Ecto neural progenitor cell (in vitro differentiated cells): ENCODE measurements at regions not wholly inside any gene's neighbourhood (a gene's known extent, or its start where the extent isn't known, plus 50 kb on each side); places are given as distances from the start of the nearest gene placed in this dataset.

Experiments
- DNase-seq: peaks from one replicate; pipeline ENCODE4 v3.0.0-alpha.2; 2018; ENCODE audit warnings: low spot score

DNA sequence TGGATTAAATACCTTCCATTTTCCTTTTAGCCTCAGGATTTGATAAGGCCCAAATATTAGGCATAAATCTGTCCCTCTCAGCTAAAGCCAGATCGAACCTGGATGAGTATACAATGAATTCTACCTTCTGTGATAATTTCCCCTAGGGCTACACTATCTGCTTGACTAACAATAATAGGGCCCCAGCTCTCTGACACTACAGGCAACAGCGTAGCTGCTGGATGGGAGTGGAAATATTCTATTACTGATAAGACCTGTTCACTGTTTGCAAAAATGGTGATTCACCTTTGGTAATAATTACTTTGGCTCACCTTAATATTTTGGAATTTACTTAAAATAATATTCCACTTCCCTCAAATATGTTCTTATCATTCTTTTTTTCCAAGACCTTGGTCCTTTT lies 644.2 kb upstream of the SEMA6A start:
- no peak for DNase-seq

DNA sequence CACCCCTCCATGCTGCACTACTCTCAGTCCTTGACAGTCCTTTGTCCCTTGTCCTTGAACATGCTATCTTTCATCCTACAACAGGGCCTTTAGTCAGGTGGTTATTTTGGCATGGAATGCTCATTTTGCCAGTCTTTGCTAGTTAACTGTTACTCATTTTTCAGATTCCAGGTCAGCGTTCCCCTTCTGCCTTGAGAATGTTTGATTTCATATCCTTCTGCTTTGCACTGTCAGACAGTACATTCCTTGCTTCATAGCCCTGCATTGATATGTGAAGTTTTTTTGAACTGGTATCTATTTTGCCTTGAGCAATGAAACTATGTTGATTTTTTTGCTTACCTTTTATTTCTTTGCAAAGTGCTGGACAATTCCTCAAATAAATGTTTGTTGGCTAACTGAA lies 638.2 kb upstream of the SEMA6A start:
- DNase-seq: no peak

DNA sequence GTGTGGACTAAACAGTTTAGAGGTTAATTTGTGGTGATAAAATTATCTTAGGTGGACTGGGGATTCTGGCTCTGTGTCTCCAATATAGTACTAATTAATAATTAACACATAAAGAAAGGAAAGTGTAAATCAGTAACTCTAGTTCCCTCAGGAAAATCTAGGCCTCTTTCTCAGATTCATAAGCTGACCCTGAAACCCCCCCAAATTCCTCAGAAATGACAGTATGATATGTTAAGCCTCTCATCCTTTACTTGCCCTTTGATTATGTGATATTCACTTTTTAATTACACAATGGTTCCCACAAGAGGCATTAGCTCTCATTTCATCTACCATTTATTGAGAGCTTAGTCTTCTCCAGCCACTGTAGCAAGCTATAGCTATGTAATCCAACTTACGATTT lies 636.2 kb upstream of the SEMA6A start:
- DNase-seq: no peak

- DNase-seq: no peak
Measured at GRCh38 chr5:117209479-117209878, 634.9 kb upstream of the SEMA6A start.

- no peak for DNase-seq
Measured at GRCh38 chr5:117207088-117207668, 632.6 kb upstream of the SEMA6A start.

DNA sequence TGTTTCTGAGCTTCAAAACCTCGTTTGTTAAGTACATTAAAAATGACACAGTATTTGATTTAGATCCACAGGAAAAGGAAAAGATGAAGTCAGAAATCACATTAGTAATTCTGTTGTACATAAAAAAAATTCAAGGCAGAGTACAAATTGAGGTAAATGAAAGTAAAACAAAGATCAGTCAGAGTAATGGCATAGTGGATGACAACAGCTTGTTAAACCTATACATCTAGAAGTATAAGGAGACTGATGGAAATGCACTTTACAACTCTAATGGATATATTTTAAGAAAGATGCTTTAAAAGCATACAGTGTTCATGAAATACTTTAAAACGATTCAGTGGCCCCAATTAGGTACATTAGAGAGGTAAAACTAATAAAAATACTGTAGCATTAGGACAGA lies 631.3 kb upstream of the SEMA6A start:
- DNase-seq: no peak

DNA sequence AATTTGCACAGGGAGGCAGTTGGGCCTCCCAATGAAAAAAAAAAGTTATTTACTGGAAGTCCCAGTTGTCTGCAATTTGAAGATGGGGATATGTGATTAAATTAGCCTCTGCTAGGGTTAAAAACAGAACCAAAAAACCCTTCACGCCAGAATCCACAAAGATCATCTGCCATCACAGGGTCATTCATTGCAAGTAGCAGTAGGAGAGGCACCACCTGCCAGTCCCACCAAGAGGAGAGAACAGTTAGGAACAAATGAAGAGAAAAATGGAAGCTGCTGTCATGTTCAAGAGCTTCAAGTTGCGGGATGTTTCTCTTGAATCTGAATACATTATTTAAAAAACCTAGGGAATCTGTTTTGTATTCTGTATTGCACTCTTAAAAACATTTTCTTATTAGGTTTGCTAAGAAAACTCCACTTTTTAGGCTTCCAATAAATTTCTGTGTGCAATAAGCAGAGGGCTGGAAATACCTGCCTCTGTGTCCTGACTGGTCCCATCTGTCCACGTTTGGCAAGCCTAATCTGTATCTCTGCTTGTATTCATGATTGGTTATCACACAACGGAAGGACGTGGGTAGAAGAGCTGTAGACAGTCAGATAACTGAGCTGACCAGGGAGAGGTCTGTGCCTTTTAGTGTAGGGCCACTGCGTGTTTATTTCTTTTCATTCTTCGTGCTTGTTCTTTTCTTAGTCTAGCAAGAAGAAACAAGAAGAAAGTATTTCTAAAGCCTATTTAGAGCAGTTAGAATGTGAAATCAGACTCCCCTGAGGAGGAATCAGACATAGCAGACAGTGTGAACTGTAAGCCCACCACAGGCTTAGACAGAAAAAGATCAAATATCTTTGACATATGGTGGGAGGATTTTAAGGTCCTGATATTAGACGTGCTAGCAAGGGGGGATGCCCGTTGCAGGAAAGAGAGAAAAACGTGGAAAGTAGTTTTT lies 630.6 kb upstream of the SEMA6A start:
- no peak for DNase-seq

DNA sequence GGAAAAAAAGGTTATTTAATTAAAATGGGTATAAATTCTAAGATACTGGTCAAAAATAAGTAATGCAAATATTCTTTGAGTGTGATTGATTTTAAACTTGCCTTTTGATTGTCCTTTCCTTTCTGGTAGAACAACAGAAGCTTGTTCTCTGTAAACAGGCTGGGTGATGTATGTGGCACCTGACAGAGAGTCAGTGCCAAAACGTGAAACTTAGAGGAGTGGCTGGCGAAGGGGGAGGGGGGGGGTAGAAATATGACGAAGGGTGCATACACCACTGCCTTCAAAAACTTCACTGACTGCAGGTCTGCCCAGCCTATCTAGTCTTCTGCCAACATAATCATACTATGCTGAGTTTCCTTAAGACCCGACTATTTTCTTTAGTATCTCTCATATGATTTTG lies 629.8 kb upstream of the SEMA6A start:
- no peak for DNase-seq

GRCh38 chr5:117203584-117203983 lies 629.0 kb upstream of the SEMA6A start:
- no peak for DNase-seq

- DNase-seq: no peak
Measured at GRCh38 chr5:117201001-117201400, 626.4 kb upstream of the SEMA6A start.

DNA sequence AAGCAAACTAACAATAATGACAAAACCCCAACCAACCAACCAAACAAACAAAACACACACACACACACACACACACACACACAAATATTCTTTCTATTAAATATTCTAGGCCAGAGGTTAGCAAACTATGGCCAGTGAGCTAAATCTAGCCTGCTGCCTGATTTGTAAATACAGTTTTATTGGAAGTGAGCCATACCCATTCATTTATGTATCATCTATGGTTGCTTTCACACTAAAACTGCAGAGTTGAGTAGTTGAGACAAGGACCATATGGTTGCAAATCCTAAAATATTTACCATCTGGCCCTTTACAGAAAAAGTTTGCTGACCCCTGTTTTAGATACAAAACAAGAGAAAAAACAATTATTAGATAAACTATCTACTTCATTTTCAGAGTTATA lies 620.5 kb upstream of the SEMA6A start:
- DNase-seq: no peak

- DNase-seq: no peak
Measured at GRCh38 chr5:117191251-117191650, 616.6 kb upstream of the SEMA6A start.

GRCh38 chr5:117189784-117190183 lies 615.2 kb upstream of the SEMA6A start:
- no peak for DNase-seq

GRCh38 chr5:117188211-117188610 lies 613.6 kb upstream of the SEMA6A start:
- no peak for DNase-seq

DNA sequence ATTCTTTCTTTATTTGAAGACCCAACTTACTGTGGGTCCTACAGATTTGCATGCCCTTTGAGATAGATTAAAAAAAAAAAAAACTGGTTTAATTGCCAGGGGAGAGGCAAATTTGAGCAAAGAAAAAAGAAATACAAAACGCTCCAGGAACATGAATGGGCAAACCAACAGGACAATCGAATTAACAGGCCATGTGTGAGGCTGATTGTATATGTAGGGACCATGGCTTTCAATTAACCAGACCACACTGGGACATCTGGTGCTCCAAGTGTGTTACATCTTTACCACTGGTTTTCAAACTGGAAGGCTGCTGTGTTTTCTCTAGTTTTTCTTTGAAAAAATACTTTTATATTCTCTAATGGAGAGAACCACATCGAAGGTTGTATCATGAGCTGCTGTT lies 612.1 kb upstream of the SEMA6A start:
- DNase-seq: no peak

DNA sequence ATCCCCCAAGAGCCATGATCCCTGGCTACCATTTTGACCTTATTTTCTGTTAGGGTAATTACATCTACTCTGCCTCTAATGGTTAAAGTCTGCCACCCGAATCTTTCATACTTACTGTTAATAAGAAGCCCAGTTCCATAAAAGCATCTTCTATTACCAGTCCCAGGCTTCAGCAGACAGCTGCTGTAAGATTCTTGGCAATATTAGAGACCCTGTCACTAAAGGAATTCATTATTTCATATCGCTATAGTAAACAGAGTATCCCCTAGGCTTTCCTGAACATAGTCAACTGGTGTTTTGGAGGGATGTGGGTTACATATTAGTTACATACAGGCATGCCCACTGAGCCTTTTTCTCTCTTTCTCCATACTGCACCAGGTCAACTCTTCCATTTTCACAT lies 608.7 kb upstream of the SEMA6A start:
- DNase-seq: no peak

GRCh38 chr5:117182104-117182503 lies 607.5 kb upstream of the SEMA6A start:
- no peak for DNase-seq

DNA sequence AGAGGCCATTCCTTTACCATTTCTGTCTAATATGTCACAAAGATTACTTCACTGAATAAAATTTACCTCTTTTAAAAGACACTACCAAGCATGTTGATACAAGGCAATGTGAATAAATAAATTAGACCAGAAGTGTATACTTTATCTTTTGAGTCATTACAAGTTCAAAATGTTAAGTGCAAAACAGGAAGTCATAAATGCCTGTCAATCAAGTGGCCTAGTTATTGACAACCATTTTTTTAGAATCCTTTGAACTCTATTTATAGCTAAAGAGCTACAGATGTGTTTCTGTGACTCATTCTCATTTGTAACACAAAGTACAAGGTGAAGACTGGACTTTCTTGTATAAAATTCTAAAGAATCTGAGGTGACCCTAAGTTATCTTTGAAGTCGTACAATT lies 602.7 kb upstream of the SEMA6A start:
- DNase-seq: no peak

- no peak for DNase-seq
Measured at GRCh38 chr5:117165068-117165467, 590.4 kb upstream of the SEMA6A start.

DNA sequence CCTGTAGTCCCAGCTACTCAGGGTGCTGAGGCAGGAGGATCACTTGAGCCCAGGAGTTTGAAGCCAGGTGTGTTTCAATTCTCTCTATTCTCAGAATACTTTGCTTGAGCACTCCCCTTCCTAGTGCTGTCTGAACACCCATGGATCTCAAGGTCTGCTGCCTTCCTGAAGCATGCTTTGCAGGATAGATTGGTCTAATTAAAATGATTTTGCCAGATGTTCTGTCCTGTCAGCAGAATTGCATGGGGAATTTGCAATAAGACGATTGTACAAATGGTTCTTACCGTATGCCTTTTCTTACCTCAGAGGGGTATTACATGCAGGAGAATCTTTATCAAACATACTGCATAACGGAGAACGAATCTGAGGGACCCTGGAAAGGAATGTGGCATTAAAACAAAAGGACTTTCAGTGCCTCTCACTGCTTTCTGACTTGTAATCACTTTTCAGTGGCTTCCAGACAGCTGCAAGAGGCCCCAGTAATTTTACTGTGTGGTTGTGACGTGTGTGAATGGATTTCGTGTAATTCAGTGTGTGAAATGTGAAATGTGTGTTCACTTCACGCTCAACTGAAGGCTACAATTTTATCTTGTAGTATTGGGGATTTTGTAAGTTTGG lies 587.2 kb upstream of the SEMA6A start:
- no peak for DNase-seq

- no peak for DNase-seq
Measured at GRCh38 chr5:117160391-117160790, 585.8 kb upstream of the SEMA6A start.

DNA sequence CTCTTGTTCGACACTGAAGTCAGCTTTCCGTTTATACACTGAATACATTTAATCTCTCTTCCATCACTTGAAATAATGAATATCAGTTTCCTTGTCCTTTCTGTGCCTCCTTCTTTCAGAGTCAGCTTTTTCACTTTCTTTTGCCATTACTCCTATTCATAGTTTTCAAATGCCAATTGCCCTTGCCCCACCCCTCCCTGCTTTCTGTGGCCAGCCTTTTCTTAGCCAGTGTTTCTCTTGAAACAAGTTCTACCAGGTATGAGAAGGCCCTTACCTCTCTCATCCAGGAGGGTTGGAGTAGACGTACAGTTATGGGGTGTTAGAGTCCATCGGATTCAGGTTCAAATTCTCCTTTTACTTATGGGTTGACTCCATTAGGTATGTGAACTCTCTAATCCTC lies 574.7 kb upstream of the SEMA6A start:
- DNase-seq: no peak

- no peak for DNase-seq
Measured at GRCh38 chr5:117144086-117144485, 569.5 kb upstream of the SEMA6A start.
